ENCODE measurements at regions not wholly inside any gene's neighbourhood (a gene's known extent, or its start where the extent isn't known, plus 50 kb on each side); places are given as distances from the start of the nearest gene placed in this dataset.

GRCh38 chr1:116826818-116827606 is 72.8 kb downstream of the CD2 start:
- DNase-seq (ENCODE audit: low spot score) = peak; percentile 75
- no peak for TF ChIP-seq CTCF (conservative IDR thresholded peaks at IDR 0.05; ENCODE audit: low read depth)
- H3K27ac ChIP-seq = peak overlapping the region; percentile 43; the same call in 1 of the 2 replicates
- ChIA-PET POLR2A (ENCODE audit: low non-redundant PET) (no interaction called here), CTCF (no interaction called here)

- no peak overlapping the region for H3K27ac ChIP-seq
- TF ChIP-seq CTCF (conservative IDR thresholded peaks at IDR 0.05; ENCODE audit: low read depth) = no peak
- no peak for DNase-seq (ENCODE audit: low spot score)
- CTCF ChIA-PET = no interaction called here
- POLR2A ChIA-PET (ENCODE audit: low non-redundant PET) = no interaction called here
Observed at GRCh38 chr1:116827607-116828105, 73.4 kb downstream of the CD2 start.

- H3K27ac ChIP-seq = no peak overlapping the region
- ChIA-PET POLR2A (ENCODE audit: low non-redundant PET) (no interaction called here), CTCF (interaction anchor here (0.6 kb wide), 1 partner anchor 172 kb away, joined by 3 read pairs; no protein-coding TSS in a partner anchor)
- DNase-seq (ENCODE audit: low spot score) = no peak
- TF ChIP-seq CTCF (conservative IDR thresholded peaks at IDR 0.05; ENCODE audit: low read depth) = no peak
Observed at GRCh38 chr1:116832308-116832931, 77.3 kb upstream of the PTGFRN start.

- CTCF ChIA-PET = interaction anchor here (0.6 kb wide), 1 partner anchor 173 kb away, joined by 3 read pairs; no protein-coding TSS in a partner anchor
Observed at GRCh38 chr1:116832932-116833578, 76.7 kb upstream of the PTGFRN start.

GRCh38 chr1:116833718-116834117 is 76.0 kb upstream of the PTGFRN start:
- POLR2A ChIA-PET (ENCODE audit: low non-redundant PET) = no interaction called here
- H3K27ac ChIP-seq = no peak overlapping the region
- DNase-seq (ENCODE audit: low spot score) = no peak
- TF ChIP-seq CTCF (conservative IDR thresholded peaks at IDR 0.05; ENCODE audit: low read depth) = no peak
- CTCF ChIA-PET = no interaction called here

More at GRCh38 chr1:116832932-116833578, 76.7 kb upstream of the PTGFRN start:
- no peak overlapping the region for H3K27ac ChIP-seq
- DNase-seq (ENCODE audit: low spot score) = no peak
- POLR2A ChIA-PET (ENCODE audit: low non-redundant PET) = no interaction called here
- TF ChIP-seq CTCF (conservative IDR thresholded peaks at IDR 0.05; ENCODE audit: low read depth) = no peak

GRCh38 chr1:116834595-116834994 is 75.1 kb upstream of the PTGFRN start:
- no peak overlapping the region for H3K27ac ChIP-seq
- TF ChIP-seq CTCF (conservative IDR thresholded peaks at IDR 0.05; ENCODE audit: low read depth) = no peak
- DNase-seq (ENCODE audit: low spot score) = no peak
- CTCF ChIA-PET = no interaction called here
- POLR2A ChIA-PET (ENCODE audit: low non-redundant PET) = no interaction called here
